H7 (cell line): ENCODE measurements at regions not wholly inside any gene's neighbourhood (a gene's known extent, or its start where the extent isn't known, plus 50 kb on each side); places are given as distances from the start of the nearest gene placed in this dataset.
"Not testable (repeated sequence)": the region's sequence is repeated elsewhere in the genome, so short reads cannot be mapped to it uniquely, and the experiment has no call there.

Source experiments
- DNase-seq: peaks from one replicate; pipeline ENCODE4 v3.0.0; 2012
- H3K27me3 ChIP-seq: 2 replicates; pipeline ENCODE4 v1.6.0; 2011; ENCODE audit warnings: mild to moderate bottlenecking, low read length; ENCODE audit not compliant: control insufficient read depth, insufficient read depth
- H3K36me3 ChIP-seq: replicated peaks from 2 replicates; pipeline ENCODE4 v1.5.1; 2011; ENCODE audit warnings: low read length; ENCODE audit not compliant: control insufficient read depth, insufficient read depth
- H3K4me3 ChIP-seq: 2 replicates; pipeline ENCODE4 v1.5.1; 2011; ENCODE audit warnings: low read depth, mild to moderate bottlenecking, control low read depth, low read length, moderate library complexity; ENCODE audit not compliant: insufficient read depth

DNA sequence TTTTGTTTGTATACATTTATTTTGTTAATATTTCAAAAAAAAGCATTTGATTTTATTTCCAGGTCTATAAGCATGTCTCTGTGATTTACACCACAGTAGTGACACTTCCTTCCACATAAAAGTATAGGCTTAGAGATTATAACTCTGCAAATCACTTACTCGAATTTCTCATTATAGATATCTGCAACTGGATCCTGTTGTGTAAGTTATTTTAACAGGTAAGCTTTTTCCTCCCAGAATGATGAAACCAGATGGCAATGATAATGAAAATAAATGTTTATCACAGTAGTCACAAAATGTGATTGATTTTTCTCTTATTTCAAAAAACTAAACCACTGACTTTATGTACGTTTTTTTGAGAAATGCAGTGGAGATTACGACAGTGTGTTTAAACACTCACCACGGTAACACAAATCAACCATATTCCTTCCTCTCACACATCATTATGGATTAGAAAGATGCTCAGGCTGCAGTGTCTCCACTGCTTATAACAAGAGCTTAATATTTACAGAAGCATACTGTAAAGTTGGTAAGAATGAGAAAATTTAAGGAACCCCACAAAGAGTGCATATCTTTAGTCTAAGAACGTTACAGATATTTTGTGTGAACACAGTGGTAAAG is 194.6 kb downstream of the ATXN7L3B start:
- Histone ChIP-seq H3K36me3 (no peaks in the 10 kb centered on the region), H3K27me3 (no peaks in the 10 kb centered on the region), H3K4me3 (no peak overlapping the region)
- DNase-seq: no peak

DNA sequence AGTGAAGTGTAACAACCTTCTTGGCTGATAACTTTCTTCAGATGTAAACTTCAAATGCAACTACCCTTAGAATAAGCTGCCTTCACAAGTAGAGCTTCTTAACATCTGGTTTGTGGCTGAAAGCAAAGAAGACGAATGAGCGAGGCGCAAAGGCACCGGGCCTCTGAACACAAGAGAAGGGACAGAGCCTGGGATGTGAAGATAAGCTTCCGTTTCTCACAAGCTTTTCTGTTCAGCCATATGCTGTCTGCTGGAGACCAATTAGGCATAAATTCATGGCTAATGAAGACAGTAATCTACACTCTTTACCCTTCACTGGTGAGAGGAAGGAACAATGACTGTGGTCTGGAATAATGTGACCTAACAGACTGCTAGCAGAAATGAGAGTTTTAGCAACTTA is 195.2 kb downstream of the ATXN7L3B start:
- no peaks in the 10 kb centered on the region for H3K27me3 ChIP-seq
- no peak for DNase-seq
- H3K36me3 ChIP-seq: no peaks in the 10 kb centered on the region

DNA sequence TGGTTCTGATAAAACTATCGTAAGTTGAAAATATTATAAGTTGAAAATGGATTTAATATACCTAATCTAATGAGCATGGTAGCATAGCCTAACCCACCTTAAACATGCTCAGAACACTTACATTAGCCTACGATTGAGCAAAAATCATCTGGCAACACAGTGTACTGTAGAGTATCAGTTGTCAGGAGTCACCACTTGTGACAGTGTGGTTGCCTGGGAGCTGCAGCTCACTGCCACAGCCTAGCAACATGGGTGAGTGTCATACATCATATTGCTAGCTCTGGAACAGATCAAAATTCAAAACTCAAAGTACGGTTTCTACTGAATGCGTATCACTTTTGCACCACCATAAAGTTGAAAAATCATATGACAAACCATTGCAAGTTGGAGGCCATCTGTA is 203.5 kb downstream of the ATXN7L3B start:
- Histone ChIP-seq H3K36me3 (no peaks in the 10 kb centered on the region), H3K4me3 (no peak overlapping the region), H3K27me3 (no peaks in the 10 kb centered on the region)
- no peak for DNase-seq

More for the DNA sequence above, 195.2 kb downstream of the ATXN7L3B start:
- no peak overlapping the region for H3K4me3 ChIP-seq

DNA sequence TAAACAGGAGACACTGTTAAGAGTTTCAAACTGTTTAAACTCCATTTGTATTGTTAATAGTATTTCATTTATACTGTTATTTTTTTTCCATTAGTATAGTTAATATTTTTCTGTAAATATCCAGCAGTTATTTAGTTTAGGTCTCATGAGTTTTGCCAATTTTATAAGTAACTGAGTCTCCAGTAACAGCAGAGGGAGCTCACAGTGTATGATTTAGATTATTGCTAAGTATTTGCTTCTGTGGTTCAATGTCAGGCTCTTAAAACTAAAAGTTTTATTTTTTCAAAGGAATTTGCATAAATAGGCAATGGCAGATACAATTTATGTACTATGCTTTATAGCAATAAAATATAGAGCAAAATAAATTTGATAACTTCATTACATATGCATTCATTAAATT is 209.7 kb downstream of the ATXN7L3B start:
- Histone ChIP-seq H3K4me3 (no peak overlapping the region), H3K36me3 (no peaks in the 10 kb centered on the region), H3K27me3 (no peaks in the 10 kb centered on the region)
- DNase-seq: no peak

DNA sequence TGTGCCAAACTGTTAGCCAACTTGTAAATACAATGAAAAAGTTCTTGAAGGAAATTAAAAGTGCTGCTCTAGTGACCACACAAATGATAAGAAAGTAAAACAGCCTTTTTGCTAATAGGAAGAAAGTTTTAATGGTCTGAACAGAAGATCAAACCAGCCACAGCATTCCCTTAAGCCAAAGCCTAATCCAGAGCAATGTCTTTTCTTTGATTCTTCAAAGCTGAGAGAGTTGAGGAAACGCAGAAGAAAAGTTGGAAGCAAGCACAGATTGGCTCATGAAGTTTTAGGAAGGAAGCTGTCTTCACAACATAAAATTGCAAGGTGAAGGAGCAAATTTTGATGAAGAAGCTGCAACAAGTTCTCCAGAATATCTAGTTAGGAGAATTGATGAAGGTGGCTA is 213.8 kb downstream of the ATXN7L3B start:
- no peak overlapping the region for H3K4me3 ChIP-seq
- no peaks in the 10 kb centered on the region for H3K36me3 ChIP-seq
- DNase-seq: no peak
- H3K27me3 ChIP-seq: no peaks in the 10 kb centered on the region

DNA sequence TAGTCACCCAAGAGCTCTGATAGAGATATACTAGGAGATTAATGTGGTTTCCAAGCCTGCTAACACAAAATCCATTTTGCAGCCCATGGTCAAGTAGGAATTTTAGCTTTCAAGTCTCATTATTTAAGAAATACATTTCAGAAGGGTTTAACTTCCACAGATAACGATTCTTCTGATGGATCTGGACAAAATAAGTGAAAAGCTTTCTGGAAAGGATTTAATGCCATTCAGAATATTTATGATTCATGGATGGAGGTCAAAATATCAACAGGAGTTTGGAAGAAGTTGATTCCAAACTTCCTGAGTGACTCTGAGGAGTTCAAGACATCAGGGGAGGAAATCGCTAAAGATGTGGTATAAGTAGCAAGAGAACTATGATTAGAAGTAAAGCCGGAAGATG is 214.6 kb downstream of the ATXN7L3B start:
- no peak for DNase-seq

DNA sequence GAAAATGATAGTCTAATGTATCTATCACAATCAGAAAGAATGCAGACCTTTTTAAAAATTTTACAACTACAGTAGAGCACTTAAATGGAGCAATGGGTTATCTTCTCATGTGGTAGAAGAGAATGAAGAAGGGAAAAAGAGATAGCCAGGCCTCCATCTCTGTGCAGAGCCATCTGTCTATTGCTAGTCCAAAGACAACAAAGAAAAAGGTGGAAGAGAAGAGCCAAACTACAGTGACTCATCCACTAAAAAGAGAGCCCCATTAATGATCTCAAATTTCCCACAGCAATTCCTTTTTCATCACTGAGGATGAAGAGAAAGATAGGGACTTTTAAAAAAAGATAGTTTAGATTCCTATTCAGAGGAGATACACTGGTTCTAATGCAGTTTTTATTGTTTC is 232.9 kb downstream of the ATXN7L3B start:
- no peak for DNase-seq
- Histone ChIP-seq H3K27me3 (no peaks in the 10 kb centered on the region), H3K36me3 (no peaks in the 10 kb centered on the region), H3K4me3 (no peak overlapping the region)

More for the DNA sequence above, 214.6 kb downstream of the ATXN7L3B start:
- Histone ChIP-seq H3K4me3 (no peak overlapping the region), H3K27me3 (no peaks in the 10 kb centered on the region), H3K36me3 (no peaks in the 10 kb centered on the region)

DNA sequence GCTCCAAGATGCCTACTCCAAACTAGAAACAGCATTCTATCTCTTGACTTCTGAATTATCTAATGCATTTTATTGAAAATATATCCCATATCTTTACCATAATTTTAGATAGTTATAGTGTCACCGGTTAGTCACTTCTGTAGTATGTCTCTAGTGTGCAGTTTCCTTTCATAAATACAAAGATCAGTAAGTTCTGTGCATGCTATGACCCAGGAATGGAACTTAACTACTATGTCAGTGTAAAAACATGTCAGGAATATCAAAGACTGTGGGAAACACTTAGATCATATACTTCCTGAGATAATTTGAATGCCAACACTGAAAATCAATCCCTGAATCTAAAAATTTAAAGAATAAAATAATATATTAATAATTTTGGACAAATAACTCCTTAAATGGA is 237.6 kb downstream of the ATXN7L3B start:
- Histone ChIP-seq H3K36me3 (no peaks in the 10 kb centered on the region), H3K27me3 (no peaks in the 10 kb centered on the region), H3K4me3 (no peak overlapping the region)
- DNase-seq: no peak

DNA sequence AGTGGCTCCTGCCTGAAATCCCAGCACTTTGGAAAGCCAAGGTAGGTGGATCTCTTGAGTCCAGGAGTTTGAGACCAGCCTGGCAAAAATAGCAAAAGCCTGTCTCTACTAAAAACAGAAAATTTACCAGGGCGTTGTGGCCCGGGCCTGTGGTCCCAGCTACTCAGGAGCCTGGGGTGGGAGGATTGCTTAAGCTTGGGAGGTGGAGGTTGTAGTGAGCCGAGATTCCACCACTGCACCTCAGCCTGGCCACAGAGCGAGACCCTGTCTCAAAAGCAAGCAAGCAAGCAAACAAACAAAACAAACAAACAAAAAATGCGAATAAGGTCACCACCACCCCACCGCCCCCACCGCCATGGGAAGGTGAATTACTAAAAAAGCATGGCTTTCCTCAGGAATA is 238.7 kb downstream of the ATXN7L3B start:
- no peak overlapping the region for H3K4me3 ChIP-seq
- no peaks in the 10 kb centered on the region for H3K27me3 ChIP-seq
- H3K36me3 ChIP-seq: no peaks in the 10 kb centered on the region
- no peak for DNase-seq

DNA sequence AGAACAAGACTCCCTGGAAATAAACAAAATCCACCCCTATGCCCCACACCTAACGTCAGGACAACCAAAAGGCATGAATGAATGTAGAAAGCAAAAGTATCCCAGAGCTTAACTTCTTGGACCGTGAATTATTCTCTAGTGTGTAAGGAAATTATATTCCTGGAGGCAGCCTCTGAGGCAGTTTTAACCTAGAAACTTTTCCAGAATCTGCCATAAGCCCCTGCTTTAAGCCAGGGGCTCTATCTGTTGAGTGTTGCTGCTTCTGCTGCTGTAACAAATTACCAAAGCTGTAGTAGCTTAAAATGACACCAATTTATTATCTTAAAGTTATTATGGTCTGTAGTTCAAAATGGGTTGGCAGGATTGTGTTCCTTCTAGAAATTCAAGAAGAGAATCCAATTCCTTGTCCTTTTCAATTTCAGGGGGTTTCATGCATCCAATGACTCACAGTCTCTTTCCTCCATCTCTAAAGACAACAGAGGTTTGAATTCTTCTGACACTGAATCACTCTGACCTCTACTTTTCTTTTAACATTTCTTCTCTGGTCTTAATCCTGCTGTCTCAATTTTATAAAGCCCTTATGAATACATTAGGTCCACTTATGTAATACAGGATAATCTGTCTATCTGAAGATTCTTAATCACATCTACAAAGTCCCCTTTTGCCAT is 242.7 kb downstream of the ATXN7L3B start:
- no peak for DNase-seq
- H3K4me3 ChIP-seq: no peak overlapping the region

DNA sequence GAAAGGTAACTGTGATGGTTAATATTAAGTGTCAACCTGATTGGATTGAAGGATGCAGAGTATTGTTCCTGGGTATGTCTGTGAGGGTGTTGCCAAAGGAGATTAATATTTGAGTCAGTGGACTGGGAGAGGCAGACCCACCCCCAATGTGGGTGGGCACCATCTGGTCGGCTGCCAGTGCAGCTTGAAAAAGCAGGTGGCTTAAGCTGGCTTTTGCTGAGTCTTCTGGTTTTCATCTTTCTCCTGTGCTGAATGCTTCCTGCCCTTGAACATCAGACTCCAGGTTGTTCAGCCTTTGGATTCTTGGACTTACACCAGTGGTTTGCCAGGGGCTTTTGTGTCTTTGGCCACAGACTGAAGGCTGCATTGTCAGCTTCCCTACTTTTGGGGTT is 243.2 kb downstream of the ATXN7L3B start:
- H3K4me3 ChIP-seq, DNase-seq, H3K36me3 ChIP-seq, H3K27me3 ChIP-seq: not testable (repeated sequence)

More for the DNA sequence above, 242.7 kb downstream of the ATXN7L3B start:
- Histone ChIP-seq H3K36me3 (no peaks in the 10 kb centered on the region), H3K27me3 (no peaks in the 10 kb centered on the region)

DNA sequence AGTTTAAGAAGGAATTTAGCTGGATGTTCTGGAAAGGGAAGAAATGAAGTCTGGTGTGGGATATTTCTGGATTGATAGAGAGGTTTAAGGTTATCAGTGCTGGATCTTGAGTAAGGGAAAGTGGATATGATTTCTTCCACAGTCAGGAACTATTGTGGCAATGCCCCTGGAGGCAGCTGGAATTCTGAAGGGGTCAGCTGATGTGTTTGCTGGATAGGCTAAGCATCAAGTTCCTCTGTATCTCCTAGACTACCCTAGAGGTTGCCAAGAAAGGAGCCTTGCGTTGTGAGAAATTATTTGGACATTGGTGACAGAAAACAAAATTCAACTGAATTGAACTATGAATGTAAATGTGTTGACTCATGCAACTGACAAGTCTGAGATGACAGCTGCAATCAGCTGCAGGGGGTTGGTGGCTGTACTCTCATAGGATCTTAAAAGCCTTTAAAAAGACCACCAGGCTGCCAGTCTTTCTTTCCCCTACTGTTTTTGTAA is 244.4 kb downstream of the ATXN7L3B start:
- H3K36me3 ChIP-seq: no peaks in the 10 kb centered on the region
- H3K27me3 ChIP-seq: no peaks in the 10 kb centered on the region
- DNase-seq: no peak
- no peak overlapping the region for H3K4me3 ChIP-seq

DNA sequence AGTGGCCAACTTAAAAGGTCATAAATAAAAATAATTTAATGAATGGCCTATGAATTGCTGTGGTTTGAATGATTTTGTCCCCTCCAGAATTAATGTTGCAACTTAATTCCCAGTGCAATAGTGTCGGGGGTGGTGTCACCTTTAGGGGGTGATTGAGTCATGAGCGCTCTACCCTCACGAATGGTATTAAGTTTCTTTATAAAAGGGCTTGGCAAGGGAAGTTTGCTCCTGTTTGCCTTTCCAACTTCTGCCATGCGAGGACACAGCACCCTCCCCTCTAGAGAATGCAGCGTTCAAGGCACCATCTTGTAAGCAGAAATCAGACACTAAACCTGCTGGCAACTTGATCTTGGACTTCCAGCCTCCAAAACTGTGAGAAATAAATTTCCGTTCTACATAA is 253.3 kb downstream of the ATXN7L3B start:
- H3K27me3 ChIP-seq: no peaks in the 10 kb centered on the region
- H3K36me3 ChIP-seq: no peaks in the 10 kb centered on the region
- no peak for DNase-seq
- no peak overlapping the region for H3K4me3 ChIP-seq

DNA sequence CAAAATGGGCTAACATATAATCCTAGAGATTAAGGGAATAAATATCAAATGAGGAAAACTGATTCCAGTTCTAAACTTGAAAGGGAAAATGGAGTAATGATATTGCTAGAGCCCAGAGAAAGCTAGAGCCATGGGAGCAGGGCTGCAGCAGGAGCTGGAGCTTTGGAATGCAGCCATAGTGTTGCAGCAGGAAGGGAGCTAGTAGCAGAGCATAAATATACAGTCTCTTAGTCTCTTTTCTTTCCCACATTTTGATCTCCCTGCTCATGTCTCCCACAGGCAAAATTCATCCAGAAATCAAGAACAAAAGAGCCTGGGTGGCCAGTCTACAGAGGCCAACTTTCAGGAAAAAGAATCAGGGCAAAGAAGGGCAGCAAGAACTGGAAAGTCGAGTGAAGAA is 253.7 kb downstream of the ATXN7L3B start:
- no peak overlapping the region for H3K4me3 ChIP-seq
- no peaks in the 10 kb centered on the region for H3K36me3 ChIP-seq
- no peaks in the 10 kb centered on the region for H3K27me3 ChIP-seq
- DNase-seq: no peak

DNA sequence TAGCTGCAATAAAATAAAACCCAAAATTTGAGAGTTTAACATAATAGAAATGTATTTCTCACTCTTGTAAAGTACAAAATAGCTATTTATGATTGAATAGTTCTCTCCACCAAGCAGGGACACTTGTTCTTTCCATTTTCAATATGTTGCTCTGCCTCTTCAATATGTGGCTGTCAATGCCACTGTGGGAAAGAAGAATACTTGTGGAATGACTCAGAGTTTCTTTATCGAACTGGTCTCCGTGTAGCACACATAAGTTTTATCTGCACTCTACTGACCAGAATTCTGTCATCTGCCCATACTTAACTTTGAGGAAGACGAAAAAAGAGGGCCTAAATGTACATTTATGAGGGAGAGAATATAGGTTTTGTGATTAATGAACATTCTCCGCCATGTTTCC is 256.9 kb downstream of the ATXN7L3B start:
- H3K4me3 ChIP-seq: no peak overlapping the region
- no peak for DNase-seq
- H3K27me3 ChIP-seq: no peaks in the 10 kb centered on the region
- H3K36me3 ChIP-seq: no peaks in the 10 kb centered on the region
